A549 (cell line): ENCODE measurements at regions not wholly inside any gene's neighbourhood (a gene's known extent, or its start where the extent isn't known, plus 50 kb on each side); places are given as distances from the start of the nearest gene placed in this dataset.

Experiments used
- BCL3 ChIP-seq: fragments of >200 bp; sonication (Bioruptor Twin); formaldehyde crosslinking; IDR thresholded peaks from 3 replicates; pipeline ENCODE4 v1.6.1; 2016
- CHD2 ChIP-seq: fragments of 150-350 bp; IDR thresholded peaks from 2 replicates; pipeline ENCODE4 v1.6.1; 2014; ENCODE audit warnings: low read length; ENCODE audit not compliant: partially characterized antibody
- CHD4 ChIP-seq: fragments of 200-600 bp; sonication (generic); IDR thresholded peaks from 2 replicates; pipeline ENCODE4 v1.6.1; 2016; ENCODE audit warnings: antibody characterized with exemption, mild to moderate bottlenecking, borderline replicate concordance
- CTCF ChIP-seq: fragments of >200 bp; sonication (Bioruptor Twin); formaldehyde crosslinking; IDR thresholded peaks from 3 replicates; pipeline ENCODE4 v1.5.1; 2016
- EP300 ChIP-seq, 2 experiments: fragments of >200 bp; sonication (Bioruptor Twin); formaldehyde crosslinking; IDR thresholded peaks; 2 replicates in 1 of 2; 3 replicates in 1 of 2; pipeline ENCODE4 v1.6.1; 2016 to 2017
- ESRRA ChIP-seq: fragments of 150-350 bp; IDR thresholded peaks from 2 replicates; pipeline ENCODE4 v1.6.1; 2014; ENCODE audit warnings: mild to moderate bottlenecking, low read length, borderline replicate concordance
- FOXS1 ChIP-seq: fragments of 250-450 bp; sonication (Bioruptor Pico); IDR thresholded peaks from 2 replicates; pipeline ENCODE4 v1.5.0; 2020; ENCODE audit warnings: mild to moderate bottlenecking, moderate library complexity
- POLR2A ChIP-seq: IDR thresholded peaks from 2 replicates; pipeline ENCODE4 v1.6.1; 2012; ENCODE audit warnings: mild to moderate bottlenecking, low read length
- RCOR1 ChIP-seq: fragments of 150-350 bp; IDR thresholded peaks from 2 replicates; pipeline ENCODE4 v1.6.1; 2014; ENCODE audit warnings: antibody characterized with exemption, low read length, low read depth
- REST ChIP-seq: fragments of 200-600 bp; sonication (generic); IDR thresholded peaks from 2 replicates; pipeline ENCODE4 v1.6.1; 2016; ENCODE audit warnings: antibody characterized with exemption, mild to moderate bottlenecking, moderate library complexity
- RFX5 ChIP-seq: fragments of 450-650 bp; IDR thresholded peaks from 2 replicates; pipeline ENCODE4 v1.7.1; 2014; ENCODE audit warnings: antibody characterized with exemption, mild to moderate bottlenecking, moderate library complexity
- SREBF2 ChIP-seq: fragments of 450-650 bp; IDR thresholded peaks from 2 replicates; pipeline ENCODE4 v1.6.1; 2014; ENCODE audit warnings: mild to moderate bottlenecking, moderate library complexity

GRCh38 chr13:34435338-34435737 is 506.7 kb upstream of the NBEA start:
- no peak for TF ChIP-seq CTCF
- no peak for TF ChIP-seq POLR2A
- TF ChIP-seq CHD4: no peak
- TF ChIP-seq BCL3: no peak
- TF ChIP-seq REST: no peak
- no peak for TF ChIP-seq ESRRA
- no peak for TF ChIP-seq EP300 (IDR thresholded peaks at IDR 0.05)
- no peak for TF ChIP-seq RFX5
- TF ChIP-seq RCOR1: no peak
- no peak for TF ChIP-seq CHD2
- TF ChIP-seq FOXS1 (CRISPR knock-in tag): no peak
- no peak for TF ChIP-seq SREBF2
